Stimulated activated CD4-positive, alpha-beta T cell treated with anti-CD3 and anti-CD28 coated beads, TNF-alpha, amount 100 ng/mL, for 24 hours (primary cell): ENCODE measurements at regions not wholly inside any gene's neighbourhood (a gene's known extent, or its start where the extent isn't known, plus 50 kb on each side); places are given as distances from the start of the nearest gene placed in this dataset.
"Not testable (repeated sequence)": the region's sequence is repeated elsewhere in the genome, so short reads cannot be mapped to it uniquely, and the experiment has no call there.

Experiments used
- DNase-seq, 3 experiments: peaks; one replicate each; pipeline ENCODE4 v3.0.0-alpha.2; 2020; ENCODE audit warnings: low read depth in 3 of 3

GRCh38 chr2:215746226-215746886 is 267.0 kb downstream of the MREG start:
- peak in 1 of 3 experiments; percentile 38 for DNase-seq

GRCh38 chr2:215745331-215745730 is 268.0 kb downstream of the MREG start:
- no peak for DNase-seq

GRCh38 chr2:215744514-215744913 is 268.8 kb downstream of the MREG start:
- no peak for DNase-seq

GRCh38 chr2:215743066-215743465 is 270.3 kb downstream of the MREG start:
- DNase-seq, result no peak

- no peak for DNase-seq
Observed at GRCh38 chr2:215742021-215742420, 271.3 kb downstream of the MREG start.

- DNase-seq, result no peak
Observed at GRCh38 chr2:215740071-215740470, 273.3 kb downstream of the MREG start.

GRCh38 chr2:215738351-215738750 is 275.0 kb downstream of the MREG start:
- no peak for DNase-seq

- DNase-seq, result no peak
Observed at GRCh38 chr2:215737477-215737876, 275.9 kb downstream of the MREG start.

- no peak for DNase-seq
Observed at GRCh38 chr2:215736653-215737290, 276.6 kb downstream of the MREG start.

GRCh38 chr2:215731108-215731658 is 282.2 kb downstream of the MREG start:
- no peak for DNase-seq

- no peak for DNase-seq
Observed at GRCh38 chr2:215729985-215730620, 283.2 kb downstream of the MREG start.

GRCh38 chr2:215728504-215729065 is 284.8 kb downstream of the MREG start:
- no peak for DNase-seq

GRCh38 chr2:215727507-215728503 is 285.5 kb downstream of the MREG start:
- DNase-seq, result no peak

GRCh38 chr2:215726070-215726469 is 287.3 kb downstream of the MREG start:
- DNase-seq, result no peak

- DNase-seq, result no peak
Observed at GRCh38 chr2:215724146-215724545, 288.3 kb upstream of the FN1 start.

GRCh38 chr2:215723631-215724011 is 287.8 kb upstream of the FN1 start:
- DNase-seq, result no peak

GRCh38 chr2:215722986-215723630 is 287.2 kb upstream of the FN1 start:
- DNase-seq, result no peak

- no peak for DNase-seq
Observed at GRCh38 chr2:215722125-215722524, 286.3 kb upstream of the FN1 start.

GRCh38 chr2:215721515-215721914 is 285.6 kb upstream of the FN1 start:
- not testable (repeated sequence) for DNase-seq

- no peak for DNase-seq
Observed at GRCh38 chr2:215718890-215719289, 283.0 kb upstream of the FN1 start.

GRCh38 chr2:215718436-215718835 is 282.6 kb upstream of the FN1 start:
- no peak for DNase-seq
